ENCODE measurements at regions not wholly inside any gene's neighbourhood (a gene's known extent, or its start where the extent isn't known, plus 50 kb on each side); places are given as distances from the start of the nearest gene placed in this dataset.
"Not testable (repeated sequence)": the region's sequence is repeated elsewhere in the genome, so short reads cannot be mapped to it uniquely, and the experiment has no call there.

- FAIRE-seq (no peak), DNase-seq (ENCODE audit: low spot score) (no peak)
Measured at GRCh38 chr6:67593247-67593646, 1041.8 kb upstream of the ADGRB3 start.

GRCh38 chr6:67591910-67592309, 1043.2 kb upstream of the ADGRB3 start:
- FAIRE-seq (no peak), DNase-seq (ENCODE audit: low spot score) (no peak)

DNA sequence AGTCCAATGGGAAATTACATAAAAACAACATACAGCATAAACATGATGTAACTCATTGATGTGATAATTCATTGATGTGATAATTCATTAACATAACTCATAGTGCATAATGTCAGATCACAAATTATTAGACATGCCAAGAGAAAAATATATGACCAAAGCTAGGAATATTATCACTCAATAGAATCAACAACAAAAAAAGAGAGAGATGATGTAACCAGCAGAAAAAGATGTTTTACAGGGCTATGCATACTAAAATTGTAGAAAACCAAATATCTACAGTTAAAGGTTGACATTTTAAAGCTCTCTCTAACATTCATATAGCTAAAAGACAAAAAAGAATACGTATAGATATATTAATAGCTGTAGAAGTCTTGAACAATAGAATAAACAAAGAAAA, 1067.2 kb upstream of the ADGRB3 start:
- FAIRE-seq (no peak), DNase-seq (ENCODE audit: low spot score) (no peak)

DNA sequence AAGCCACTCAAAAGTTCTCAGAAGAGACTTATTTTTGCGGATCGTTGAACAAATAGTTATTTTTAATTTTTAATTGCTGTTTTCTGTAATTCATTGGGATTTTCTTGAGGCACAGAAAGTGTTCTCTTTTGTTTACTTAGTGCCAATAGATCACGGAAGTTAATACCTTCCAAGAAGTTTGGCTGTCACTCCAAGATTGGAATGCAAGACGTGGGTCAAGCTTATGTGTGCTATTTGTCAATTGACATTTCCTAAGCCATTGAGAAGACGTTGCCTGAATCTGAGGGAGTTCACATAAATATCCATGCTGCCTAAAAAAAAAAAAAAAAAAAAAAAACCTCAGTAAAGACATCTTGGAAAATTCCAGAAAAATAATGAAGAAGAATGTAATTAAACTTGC, 1071.4 kb upstream of the ADGRB3 start:
- FAIRE-seq, result no peak

DNA sequence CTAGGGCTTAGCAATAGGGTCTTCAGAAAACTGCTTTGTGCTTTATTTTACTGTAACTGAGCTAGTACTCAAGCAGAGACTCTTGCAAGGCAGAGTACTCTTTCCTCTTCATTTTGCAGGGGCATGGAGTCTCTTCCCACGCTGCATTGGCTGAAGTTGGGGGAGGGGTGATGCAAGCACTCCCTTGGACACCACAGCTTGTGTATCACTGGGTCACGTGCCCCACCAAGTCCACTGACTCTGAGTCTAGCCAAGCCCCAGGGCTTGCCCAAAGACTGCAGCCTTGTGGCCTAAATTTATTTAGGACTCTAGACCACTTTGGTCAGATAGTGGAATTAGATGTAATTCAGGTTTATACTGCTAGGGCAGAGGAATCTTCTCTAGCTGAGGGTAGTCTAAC, 1075.0 kb upstream of the ADGRB3 start:
- no peak for DNase-seq (ENCODE audit: low spot score)
- FAIRE-seq, result no peak

More for the DNA sequence above, 1071.4 kb upstream of the ADGRB3 start:
- DNase-seq (ENCODE audit: low spot score), result no peak

DNA sequence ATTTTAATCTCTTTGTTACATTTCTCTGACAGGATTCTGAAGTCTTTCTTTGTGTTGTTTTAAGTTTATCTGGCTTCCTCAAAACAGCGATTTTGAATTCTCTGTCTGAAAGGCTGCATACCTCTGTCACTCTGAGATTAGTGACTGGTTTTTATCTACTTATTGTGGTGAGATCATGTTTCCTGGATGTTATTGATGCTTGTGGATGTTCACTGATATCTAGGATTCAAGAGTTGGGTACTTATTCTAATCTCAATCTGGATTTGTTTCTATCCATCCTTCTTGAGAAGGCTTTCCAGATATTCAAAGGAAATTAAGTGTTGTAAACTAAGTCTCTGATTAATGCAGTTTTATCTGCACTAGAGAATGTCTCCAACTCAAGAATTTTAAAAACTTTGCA, 1076.1 kb upstream of the ADGRB3 start:
- no peak for DNase-seq (ENCODE audit: low spot score)
- no peak for FAIRE-seq

DNA sequence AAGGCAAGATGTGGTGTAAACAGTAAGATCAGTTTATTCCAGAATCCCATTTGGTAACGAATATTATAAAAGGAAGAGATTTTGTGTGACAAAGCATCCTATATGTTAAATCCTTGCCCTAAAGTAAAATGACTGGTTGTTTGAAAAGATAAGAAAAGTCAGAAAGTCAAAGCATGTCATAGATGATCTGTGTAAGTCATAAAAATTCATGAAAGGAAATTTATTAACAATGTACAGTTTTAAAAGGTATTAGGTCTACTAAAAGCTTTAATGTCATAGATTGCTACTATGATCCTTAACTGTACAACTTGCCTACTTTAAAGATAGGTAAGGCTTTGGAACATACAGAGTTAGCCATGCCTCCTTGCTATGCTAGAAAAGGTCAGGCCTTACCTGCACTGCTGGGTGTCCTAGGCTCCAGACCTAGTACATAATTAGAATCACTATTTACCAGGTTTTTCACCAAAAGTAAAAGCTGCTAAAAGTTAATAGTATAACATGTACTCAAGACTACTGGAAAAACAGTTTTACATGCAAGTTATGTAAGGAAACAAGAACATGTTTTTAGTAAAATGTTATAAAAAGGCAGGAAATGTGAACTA, 1090.1 kb upstream of the ADGRB3 start:
- peak; percentile 16 for DNase-seq (ENCODE audit: low spot score)
- FAIRE-seq, result no peak

- FAIRE-seq (no peak), DNase-seq (ENCODE audit: low spot score) (no peak)
Measured at GRCh38 chr6:67541586-67541985, 1093.5 kb upstream of the ADGRB3 start.

- no peak for FAIRE-seq
- DNase-seq (ENCODE audit: low spot score), result no peak
Measured at GRCh38 chr6:67538032-67538431, 1097.0 kb upstream of the ADGRB3 start.

- FAIRE-seq (no peak), DNase-seq (ENCODE audit: low spot score) (no peak)
Measured at GRCh38 chr6:67535946-67536345, 1099.1 kb upstream of the ADGRB3 start.

- no peak for FAIRE-seq
- DNase-seq (ENCODE audit: low spot score), result no peak
Measured at GRCh38 chr6:67506352-67506751, 1128.7 kb upstream of the ADGRB3 start.

DNA sequence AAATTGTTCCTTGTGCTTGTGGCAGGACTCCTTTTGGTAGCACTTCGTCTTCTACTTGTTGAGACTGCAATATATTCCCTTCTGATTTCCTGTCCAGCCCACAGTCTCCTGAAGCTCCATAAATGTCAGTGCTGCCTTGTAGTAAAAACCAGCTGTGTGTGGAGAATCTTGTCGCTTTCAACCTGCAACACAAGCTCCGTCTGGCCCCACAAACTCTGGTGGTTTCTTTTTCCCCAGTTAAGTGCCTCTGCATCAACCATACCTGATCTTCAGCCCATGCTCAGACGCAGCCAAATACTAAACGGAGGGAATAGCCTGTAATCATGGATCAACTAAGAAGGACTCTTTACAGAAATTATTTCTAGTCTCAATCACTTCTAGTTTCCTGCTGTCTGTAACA, 1133.3 kb upstream of the ADGRB3 start:
- FAIRE-seq, result no peak
- no peak for DNase-seq (ENCODE audit: low spot score)

DNA sequence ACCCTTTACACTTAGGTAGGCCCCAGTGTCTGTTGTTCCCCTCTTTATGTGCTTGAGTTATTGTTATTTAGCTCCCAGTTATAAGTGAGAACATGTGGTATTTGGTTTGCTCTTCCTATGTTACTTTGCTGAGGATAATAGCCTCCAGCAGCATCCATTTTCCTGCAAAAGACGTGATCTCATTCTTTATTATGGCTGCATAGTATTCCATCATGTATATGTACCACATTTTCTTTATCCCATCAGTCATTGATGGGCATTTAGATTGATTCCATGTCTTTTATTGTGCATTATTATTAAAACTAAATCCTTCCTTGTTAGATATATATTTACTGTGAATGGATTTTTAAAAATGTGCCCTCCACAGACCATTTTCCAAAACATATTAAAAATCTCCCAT, 1137.3 kb upstream of the ADGRB3 start:
- DNase-seq (ENCODE audit: low spot score) (no peak), FAIRE-seq (no peak)

DNA sequence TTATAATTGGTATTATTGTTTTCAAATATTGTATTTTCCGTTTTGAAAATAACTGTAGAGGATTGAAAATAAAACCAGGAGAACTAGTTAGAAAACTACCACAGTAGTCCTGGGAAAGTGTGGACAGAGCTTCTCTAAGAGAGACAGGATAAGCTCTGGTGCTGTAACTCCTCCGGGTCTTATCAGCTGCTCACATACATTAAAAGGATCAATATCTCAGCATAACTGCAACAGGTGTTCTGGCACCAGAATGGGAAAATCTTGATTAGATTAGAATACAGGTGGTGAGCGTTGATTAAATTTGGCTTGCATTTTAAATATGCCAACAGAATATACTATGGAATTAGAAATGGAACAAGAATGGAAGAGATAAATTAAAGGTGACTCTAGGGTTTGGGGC, 1138.9 kb upstream of the ADGRB3 start:
- FAIRE-seq, result no peak
- no peak for DNase-seq (ENCODE audit: low spot score)

GRCh38 chr6:67493682-67494081, 1141.4 kb upstream of the ADGRB3 start:
- no peak for FAIRE-seq
- no peak for DNase-seq (ENCODE audit: low spot score)

DNA sequence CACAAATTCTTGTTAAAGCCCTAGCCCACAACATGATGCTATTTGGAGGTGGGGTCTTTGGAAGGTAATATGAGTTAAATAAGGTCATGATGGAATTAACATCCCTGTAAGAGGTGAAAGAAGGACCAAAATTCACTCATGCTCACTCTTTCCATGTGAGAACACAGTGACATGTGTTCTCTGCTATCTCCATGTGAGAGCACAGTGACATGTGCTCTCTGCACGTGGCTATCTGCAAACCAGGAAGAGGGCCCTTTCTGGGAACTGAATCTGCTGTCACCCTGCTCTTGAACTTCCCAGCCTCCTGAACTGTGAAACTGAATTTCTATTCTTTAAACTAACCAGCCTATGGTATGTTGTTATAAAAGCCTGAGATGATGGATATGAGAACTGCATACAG, 1159.4 kb upstream of the ADGRB3 start:
- FAIRE-seq, result no peak
- no peak for DNase-seq (ENCODE audit: low spot score)

- DNase-seq (ENCODE audit: low spot score) (no peak), FAIRE-seq (no peak)
Measured at GRCh38 chr6:67467341-67467740, 1167.7 kb upstream of the ADGRB3 start.

GRCh38 chr6:67462725-67463124, 1172.4 kb upstream of the ADGRB3 start:
- not testable (repeated sequence) for DNase-seq (ENCODE audit: low spot score); FAIRE-seq

DNA sequence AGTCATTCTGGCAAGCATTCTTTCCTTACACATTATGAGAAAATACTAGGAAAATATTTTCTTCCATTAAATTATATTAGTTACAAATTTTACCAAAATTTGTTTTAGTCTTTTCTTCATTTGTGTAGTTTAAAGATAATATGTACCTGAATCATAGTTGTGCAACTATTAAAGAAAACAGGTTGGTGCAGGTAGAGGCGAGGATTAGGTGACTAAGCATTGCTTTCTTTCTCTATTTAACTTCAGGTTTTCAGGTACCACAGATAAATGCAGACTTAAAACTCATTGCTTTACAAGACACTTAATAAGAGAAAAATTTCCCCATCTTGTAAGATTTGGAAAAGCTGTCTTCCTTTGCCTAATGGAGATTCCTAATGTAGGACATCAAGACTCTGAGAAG, 1175.5 kb upstream of the ADGRB3 start:
- FAIRE-seq (no peak), DNase-seq (ENCODE audit: low spot score) (no peak)

DNA sequence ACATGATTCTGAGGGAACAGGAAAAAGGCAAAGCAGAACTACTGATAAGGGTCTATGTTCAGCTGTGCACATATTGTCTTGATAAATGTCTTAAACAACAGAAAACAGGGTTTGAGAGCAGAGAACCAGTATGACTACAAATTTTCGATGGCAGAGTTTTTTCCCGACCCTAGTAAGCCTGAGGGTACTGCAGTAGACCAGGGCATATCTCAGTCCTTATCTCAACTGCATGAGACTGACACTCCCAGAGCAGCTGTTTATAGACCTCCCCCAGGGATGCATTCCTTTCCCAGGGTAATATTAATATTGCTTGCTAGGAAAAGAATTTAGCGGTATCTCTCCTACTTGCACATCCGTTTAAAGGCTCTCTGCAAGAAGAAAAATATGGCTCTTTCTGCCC, 1176.8 kb upstream of the ADGRB3 start:
- DNase-seq (ENCODE audit: low spot score) (no peak), FAIRE-seq (no peak)

- FAIRE-seq (no peak), DNase-seq (ENCODE audit: low spot score) (no peak)
Measured at GRCh38 chr6:67451874-67452273, 1183.2 kb upstream of the ADGRB3 start.

GRCh38 chr6:67450641-67451040, 1184.4 kb upstream of the ADGRB3 start:
- FAIRE-seq, result no peak

GRCh38 chr6:67449602-67450001, 1185.5 kb upstream of the ADGRB3 start:
- FAIRE-seq (no peak), DNase-seq (ENCODE audit: low spot score) (no peak)

More at GRCh38 chr6:67450641-67451040, 1184.4 kb upstream of the ADGRB3 start:
- DNase-seq (ENCODE audit: low spot score), result no peak

- DNase-seq (ENCODE audit: low spot score) (no peak), FAIRE-seq (no peak)
Measured at GRCh38 chr6:67433124-67433523, 1202.0 kb upstream of the ADGRB3 start.
